SK-N-SH (cell line): ENCODE measurements at regions not wholly inside any gene's neighbourhood (a gene's known extent, or its start where the extent isn't known, plus 50 kb on each side); places are given as distances from the start of the nearest gene placed in this dataset.

Experiments used
- CTCF ChIA-PET: fragments of 300-600, 350-600 bp; formaldehyde crosslinking; extraction: SDS; loops from one replicate; lab custom pipeline; 2021; lab: Yijun Ruan, JAX
- POLR2A ChIA-PET: fragments of 350-600 bp; sonication (Branson Sonifier 250); formaldehyde crosslinking; extraction: SDS; loops from one replicate; lab custom pipeline; 2020; ENCODE audit warnings: antibody characterized with exemption, inconsistent platforms; lab: Yijun Ruan, JAX
- DNase-seq: peaks from one replicate; pipeline ENCODE4 v3.0.0; 2012
- H2AFZ ChIP-seq: fragments of 200-600 bp; sonication (generic); 2 replicates; pipeline ENCODE4 v1.8.1; 2016; ENCODE audit warnings: antibody characterized with exemption, mild to moderate bottlenecking, low read depth
- H3F3A ChIP-seq: fragments of 200-600 bp; sonication (generic); replicated peaks from 2 replicates; pipeline ENCODE3; 2016; ENCODE audit warnings: antibody characterized with exemption, mild to moderate bottlenecking; ENCODE audit not compliant: insufficient read depth
- H3K27ac ChIP-seq, 2 experiments: fragments of 200-500 bp in 1 of 2; fragments of 200-600 bp in 1 of 2; sonication (Bioruptor generic) in 1 of 2; sonication (generic), shearing (Covaris generic) in 1 of 2; 2 replicates each; pipeline versions ENCODE4 v1.5.1 to v1.6.1; 2014 to 2016; ENCODE audit warnings: low read depth in 2 of 2, inconsistent platforms in 1 of 2, low read length in 1 of 2, mild to moderate bottlenecking in 1 of 2, mixed read lengths in 1 of 2
- H3K27me3 ChIP-seq: fragments of 200-600 bp; sonication (generic), shearing (Covaris generic); 2 replicates; pipeline ENCODE4 v1.6.1; 2016; ENCODE audit warnings: mixed run types; ENCODE audit not compliant: insufficient read depth
- H3K36me3 ChIP-seq, 2 experiments: fragments of 200-500 bp in 1 of 2; fragments of 200-600 bp in 1 of 2; sonication (Bioruptor generic) in 1 of 2; sonication (generic) in 1 of 2; replicated peaks in 1 of 2; 2 replicates each; pipeline versions ENCODE3 to v1.5.1; 2014 to 2016; ENCODE audit warnings: low read length in 1 of 2, mild to moderate bottlenecking in 1 of 2; ENCODE audit not compliant: insufficient read depth in 2 of 2, control insufficient read depth in 1 of 2
- H3K4me1 ChIP-seq, 2 experiments: fragments of 200-500 bp in 1 of 2; fragments of 200-600 bp in 1 of 2; sonication (Bioruptor generic) in 1 of 2; sonication (generic), shearing (Covaris generic) in 1 of 2; 2 replicates each; pipeline versions ENCODE4 v1.5.1 to v1.6.1; 2014 to 2016; ENCODE audit warnings: low read depth in 1 of 2, low read length in 1 of 2, mixed run types in 1 of 2; ENCODE audit not compliant: insufficient read depth in 2 of 2, control insufficient read depth in 1 of 2
- H3K4me2 ChIP-seq: fragments of 200-600 bp; sonication (generic), shearing (Covaris generic); 2 replicates; pipeline ENCODE4 v1.6.1; 2017; ENCODE audit warnings: mixed run types
- H3K4me3 ChIP-seq, 2 experiments: fragments of 200-500 bp in 1 of 2; fragments of 200-600 bp in 1 of 2; sonication (Bioruptor generic) in 1 of 2; sonication (generic), shearing (Covaris generic) in 1 of 2; 2 replicates each; pipeline versions ENCODE4 v1.5.1 to v1.8.1; 2014 to 2016; ENCODE audit warnings: low read depth in 2 of 2, inconsistent platforms in 1 of 2, low read length in 1 of 2, mild to moderate bottlenecking in 1 of 2, mixed read lengths in 1 of 2, moderate library complexity in 1 of 2
- H3K79me2 ChIP-seq: fragments of 200-600 bp; sonication (generic); 2 replicates; pipeline ENCODE4 v1.8.1; 2017; ENCODE audit warnings: mild to moderate bottlenecking; ENCODE audit not compliant: insufficient read depth
- H3K9ac ChIP-seq: fragments of 200-600 bp; sonication (generic); 2 replicates; pipeline ENCODE4 v1.6.1; 2017; ENCODE audit warnings: mixed run types
- H3K9me2 ChIP-seq: fragments of 200-600 bp; sonication (generic); 2 replicates; pipeline ENCODE4 v1.6.1; 2017; ENCODE audit warnings: mixed run types
- H3K9me3 ChIP-seq: fragments of 200-600 bp; sonication (generic); 2 replicates; pipeline ENCODE4 v1.6.1; 2017; ENCODE audit warnings: mixed run types, mild to moderate bottlenecking, moderate library complexity
- H4K20me1 ChIP-seq: fragments of 200-600 bp; sonication (generic); 2 replicates; pipeline ENCODE4 v1.6.1; 2017; ENCODE audit warnings: mild to moderate bottlenecking, mixed run types; ENCODE audit not compliant: insufficient read depth
- CHD2 ChIP-seq: fragments of 150-350 bp; IDR thresholded peaks from 2 replicates; pipeline ENCODE4 v1.6.1; 2018; ENCODE audit warnings: low read length; ENCODE audit not compliant: partially characterized antibody
- CTCF ChIP-seq: fragments of 200-600 bp; sonication (generic); IDR thresholded peaks from 2 replicates; pipeline ENCODE4 v1.6.1; 2017; ENCODE audit warnings: antibody characterized with exemption, mild to moderate bottlenecking, moderate library complexity
- ELF1 ChIP-seq: IDR thresholded peaks from 2 replicates; pipeline ENCODE4 v1.4.0; 2012
- EP300 ChIP-seq, 2 experiments: IDR thresholded peaks; 2 replicates each; pipeline versions ENCODE4 v1.4.0 to v1.6.1; 2012; ENCODE audit warnings: borderline replicate concordance in 1 of 2, low read depth in 1 of 2, low read length in 1 of 2
- FOSL2 ChIP-seq: IDR thresholded peaks from 2 replicates; pipeline ENCODE4 v1.4.0; 2012; ENCODE audit warnings: low read depth, mild to moderate bottlenecking, moderate library complexity, borderline replicate concordance
- GABPA ChIP-seq: IDR thresholded peaks from 2 replicates; pipeline ENCODE4 v1.4.0; 2012; ENCODE audit warnings: low read depth, mild to moderate bottlenecking
- MEF2A ChIP-seq: IDR thresholded peaks from 2 replicates; pipeline ENCODE4 v1.4.0; 2012; ENCODE audit warnings: low read depth, borderline replicate concordance
- NRF1 ChIP-seq: IDR thresholded peaks from 2 replicates; pipeline ENCODE4 v1.6.1; 2012; ENCODE audit warnings: low read depth, mild to moderate bottlenecking, low read length
- PBX3 ChIP-seq: IDR thresholded peaks from 2 replicates; pipeline ENCODE4; 2012
- RAD21 ChIP-seq: IDR thresholded peaks from 2 replicates; pipeline ENCODE4 v1.6.1; 2012; ENCODE audit warnings: mild to moderate bottlenecking, low read length
- RCOR1 ChIP-seq: fragments of 150-350 bp; IDR thresholded peaks from 2 replicates; pipeline ENCODE4 v1.6.1; 2017; ENCODE audit warnings: antibody characterized with exemption, low read length
- REST ChIP-seq: IDR thresholded peaks from 2 replicates; pipeline ENCODE4 v1.6.1; 2012; ENCODE audit warnings: mild to moderate bottlenecking, low read depth, low read length, moderate library complexity
- RXRA ChIP-seq: IDR thresholded peaks from 2 replicates; pipeline ENCODE4 v1.4.0; 2012; ENCODE audit warnings: low read depth, mild to moderate bottlenecking, borderline replicate concordance
- SIN3A ChIP-seq: IDR thresholded peaks from 2 replicates; pipeline ENCODE4 v1.6.1; 2012; ENCODE audit warnings: low read depth, mild to moderate bottlenecking, low read length, moderate library complexity, borderline replicate concordance
- TEAD4 ChIP-seq: IDR thresholded peaks from 2 replicates; pipeline ENCODE4 v1.4.0; 2012; ENCODE audit warnings: mild to moderate bottlenecking, borderline replicate concordance; ENCODE audit not compliant: insufficient read depth
- USF1 ChIP-seq: IDR thresholded peaks from 2 replicates; pipeline ENCODE4 v1.4.0; 2012; ENCODE audit warnings: low read depth, borderline replicate concordance
- YY1 ChIP-seq: IDR thresholded peaks from 2 replicates; pipeline ENCODE4 v1.4.0; 2012; ENCODE audit warnings: low read depth, mild to moderate bottlenecking
- ZBTB33 ChIP-seq: IDR thresholded peaks from 2 replicates; pipeline ENCODE4 v1.4.0; 2012; ENCODE audit warnings: low read depth, borderline replicate concordance
- WGBS: methylation state at CpG from one replicate; pipeline ENCODE4 v1.1.6; 2017; ENCODE audit warnings: low lambda C conversion rate; 5-methylcytosine and 5-hydroxymethylcytosine counted together

- ChIA-PET POLR2A (no interaction called here), CTCF (no interaction called here)
- Histone ChIP-seq H3K4me1 (no peaks in the 10 kb centered on the region), H3K9me3 (no peaks in the 10 kb centered on the region), H3F3A (no peaks in the 10 kb centered on the region), H3K27me3 (no peaks in the 10 kb centered on the region), H3K27ac (no peak overlapping the region), H2AFZ (no peak overlapping the region), H3K9me2 (no peaks in the 10 kb centered on the region), H3K9ac (no peak overlapping the region), H3K79me2 (no peaks in the 10 kb centered on the region), H3K36me3 (no peaks in the 10 kb centered on the region), H3K4me3 (no peak overlapping the region), H4K20me1 (no peaks in the 10 kb centered on the region), H3K4me2 (no peak overlapping the region)
- no peak for DNase-seq
- WGBS, result 0% methylated on average over 2 of the region's 2 CpGs
- no peak for TF ChIP-seq RAD21
- no peak for TF ChIP-seq REST
- TF ChIP-seq ZBTB33, result no peak
- TF ChIP-seq USF1, result no peak
- TF ChIP-seq EP300 (IDR thresholded peaks at IDR 0.05; ENCODE audit: borderline replicate concordance in 1 of 2, low read depth in 1 of 2, low read length in 1 of 2), result no peak
- no peak for TF ChIP-seq GABPA
- TF ChIP-seq TEAD4, result no peak
- no peak for TF ChIP-seq CHD2
- no peak for TF ChIP-seq YY1
- TF ChIP-seq RXRA, result no peak
- no peak for TF ChIP-seq FOSL2
- TF ChIP-seq RCOR1, result no peak
- no peak for TF ChIP-seq PBX3
- no peak for TF ChIP-seq NRF1
- TF ChIP-seq CTCF, result no peak
- no peak for TF ChIP-seq SIN3A
- TF ChIP-seq MEF2A, result no peak
- TF ChIP-seq ELF1, result no peak
Observed at GRCh38 chr13:82196087-82196486, 1686.2 kb downstream of the SLITRK1 start.
